NCI-H2107 treated with DMSO at 0.1 percent for 48 hours (cell line): ENCODE measurements at regions not wholly inside any gene's neighbourhood (a gene's known extent, or its start where the extent isn't known, plus 50 kb on each side); places are given as distances from the start of the nearest gene placed in this dataset.
"Not testable (repeated sequence)": the region's sequence is repeated elsewhere in the genome, so short reads cannot be mapped to it uniquely, and the experiment has no call there.

ENCODE experiments used
- DNase-seq: peaks from one replicate; lab custom pipeline; 2025; ENCODE audit not compliant: unreplicated experiment; lab: John Stamatoyannopoulos, UW

DNA sequence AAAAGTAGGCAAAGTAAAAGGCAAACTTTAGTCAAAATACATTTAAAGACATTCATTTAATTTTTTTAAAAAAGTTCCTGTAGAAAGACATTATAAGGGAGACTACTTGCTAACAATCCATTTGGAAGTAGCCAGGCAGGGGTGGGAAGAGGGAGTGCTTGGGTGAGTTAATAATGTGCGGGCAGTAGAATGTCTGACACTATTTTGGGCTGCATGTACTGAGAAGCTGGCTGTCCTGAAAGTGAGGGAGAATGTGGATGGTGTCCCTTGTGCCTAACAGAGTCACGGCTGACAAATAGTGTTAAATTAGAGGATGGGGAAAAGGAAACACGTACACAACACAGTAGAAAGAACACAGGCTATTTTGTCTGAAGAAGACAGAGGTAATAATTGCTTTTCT, 142.5 kb downstream of the LCA5 start:
- DNase-seq, result no peak

GRCh38 chr6:79392094-79392493, 145.1 kb downstream of the LCA5 start:
- no peak for DNase-seq

DNA sequence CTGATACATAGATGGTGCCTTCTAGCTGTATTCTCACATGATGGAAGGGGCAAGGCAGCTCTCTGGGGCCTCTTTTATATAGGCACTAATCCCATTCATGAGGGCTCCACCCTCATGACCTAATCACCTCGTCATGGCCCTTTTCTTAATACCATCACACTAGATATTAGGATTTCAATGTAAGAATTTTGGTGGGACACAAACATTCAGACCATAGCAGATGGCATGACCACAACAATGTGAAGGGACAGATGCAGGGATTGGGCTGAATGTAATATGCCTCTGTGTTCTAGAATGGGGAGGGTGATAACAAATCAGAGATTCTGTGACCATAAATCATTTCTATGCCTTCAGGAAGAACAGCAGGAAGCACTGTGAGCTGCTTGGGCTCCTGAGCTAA, 145.8 kb downstream of the LCA5 start:
- no peak for DNase-seq

- no peak for DNase-seq
These were observed 151.3 kb downstream of the LCA5 start for GRCh38 chr6:79385893-79386292.

DNA sequence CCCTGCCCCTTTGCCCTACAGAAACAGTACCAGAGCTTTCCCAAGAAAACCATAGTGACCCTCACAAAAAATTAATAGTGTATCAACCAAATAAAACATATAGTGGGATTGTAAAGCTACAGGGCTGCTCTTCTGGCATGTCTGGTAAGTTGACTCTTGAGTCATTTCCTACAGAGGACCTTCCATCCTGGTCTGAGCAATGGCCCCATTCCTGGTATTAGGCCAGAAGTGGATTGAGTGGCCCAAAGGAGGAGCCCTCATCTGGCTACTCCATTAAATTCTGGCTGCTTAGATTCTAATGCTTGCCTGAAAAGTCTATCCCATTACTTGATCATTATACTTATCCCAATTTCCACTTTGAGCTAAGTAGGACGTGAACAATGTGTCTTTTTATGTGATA, 150.9 kb upstream of the HMGN3 start:
- no peak for DNase-seq

DNA sequence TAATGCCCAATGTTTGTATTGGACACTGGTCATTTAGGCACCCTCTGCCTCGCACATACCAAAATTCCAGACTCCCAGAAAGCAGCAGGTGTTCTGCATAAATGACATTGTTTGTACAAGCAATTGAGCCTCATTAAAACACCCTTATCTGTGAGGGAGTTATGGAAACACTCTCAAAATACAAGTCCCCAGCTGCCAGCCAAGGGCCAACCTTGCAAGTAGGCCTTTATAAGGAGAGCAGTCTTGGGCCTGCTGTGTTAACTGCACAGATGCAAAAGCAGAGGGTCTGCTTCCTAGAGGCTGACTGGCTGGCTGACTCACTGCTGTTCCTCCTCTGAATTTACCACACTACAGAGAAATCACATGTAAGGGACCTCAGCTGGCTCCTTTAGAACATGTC, 150.4 kb upstream of the HMGN3 start:
- DNase-seq, result peak; percentile 67

DNA sequence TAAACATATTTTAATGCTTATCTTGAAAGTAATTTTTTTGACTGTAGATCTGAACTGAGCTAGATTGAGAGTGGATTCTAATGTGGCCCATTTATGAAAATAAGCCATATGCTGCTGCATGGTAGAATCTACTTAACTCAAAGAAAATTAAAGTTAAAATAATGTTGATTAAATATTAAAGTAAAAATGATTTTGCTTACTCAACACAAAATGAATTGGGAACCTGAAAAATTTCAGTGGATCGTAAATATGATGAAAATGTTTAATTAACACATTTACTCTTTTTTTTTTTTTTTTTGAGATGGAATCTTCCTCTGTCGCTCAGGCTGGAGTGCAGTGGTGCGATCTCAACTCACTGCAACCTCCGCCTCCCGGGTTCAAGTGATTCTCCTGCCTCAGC, 144.5 kb upstream of the HMGN3 start:
- no peak for DNase-seq

GRCh38 chr6:79377888-79378348, 143.4 kb upstream of the HMGN3 start:
- DNase-seq, result no peak

DNA sequence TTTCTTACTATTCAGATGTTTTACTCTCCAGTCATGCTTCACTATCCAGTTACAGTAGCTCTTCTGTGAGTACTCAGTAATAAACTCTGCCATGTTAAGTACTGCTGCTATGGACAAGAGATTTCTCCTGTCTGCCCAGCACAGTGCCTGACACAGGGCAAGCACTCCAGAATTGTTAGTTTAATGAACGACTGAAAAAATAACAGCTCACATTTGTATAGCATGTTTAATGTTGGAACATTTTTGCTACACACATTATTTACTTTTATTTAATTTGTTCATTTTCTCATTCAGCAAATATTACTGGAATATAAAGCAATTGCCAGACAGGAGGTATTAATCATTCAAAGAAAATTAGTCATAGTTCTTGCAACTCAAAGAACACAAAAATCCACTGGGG, 142.6 kb upstream of the HMGN3 start:
- no peak for DNase-seq

DNA sequence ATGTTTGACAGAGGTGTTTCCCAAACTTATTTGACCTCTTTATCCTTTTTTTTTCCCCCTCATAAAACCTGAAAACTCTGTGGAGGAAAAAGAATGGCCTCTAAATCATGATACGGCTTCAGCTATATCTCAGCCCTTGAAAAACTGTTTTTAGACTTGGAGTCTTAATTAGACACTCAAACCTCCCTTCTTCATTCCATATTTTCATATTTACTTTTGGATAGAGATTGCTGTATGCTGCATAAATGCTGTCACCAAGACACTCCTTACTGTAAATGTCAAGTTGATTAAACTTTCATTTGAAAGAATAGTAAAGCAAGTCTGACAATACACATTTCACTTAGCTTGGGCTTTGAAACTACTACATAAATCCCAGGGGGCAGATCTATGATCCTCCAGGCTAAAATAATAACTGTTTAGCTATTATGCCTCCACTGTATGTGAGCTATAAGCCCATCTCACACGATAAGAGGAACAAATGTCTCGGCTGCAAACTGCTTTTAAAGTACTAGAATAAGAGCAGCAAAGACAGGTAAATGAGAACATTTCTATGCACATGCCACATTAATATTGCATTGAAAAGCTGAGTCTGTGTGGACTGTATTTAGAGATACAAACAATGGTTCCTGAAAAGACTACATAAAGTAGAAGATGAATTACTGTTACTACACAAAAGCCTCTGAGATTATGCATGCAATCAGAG, 141.3 kb upstream of the HMGN3 start:
- peak; percentile 84 for DNase-seq

GRCh38 chr6:79374308-79374707, 139.8 kb upstream of the HMGN3 start:
- DNase-seq, result no peak

DNA sequence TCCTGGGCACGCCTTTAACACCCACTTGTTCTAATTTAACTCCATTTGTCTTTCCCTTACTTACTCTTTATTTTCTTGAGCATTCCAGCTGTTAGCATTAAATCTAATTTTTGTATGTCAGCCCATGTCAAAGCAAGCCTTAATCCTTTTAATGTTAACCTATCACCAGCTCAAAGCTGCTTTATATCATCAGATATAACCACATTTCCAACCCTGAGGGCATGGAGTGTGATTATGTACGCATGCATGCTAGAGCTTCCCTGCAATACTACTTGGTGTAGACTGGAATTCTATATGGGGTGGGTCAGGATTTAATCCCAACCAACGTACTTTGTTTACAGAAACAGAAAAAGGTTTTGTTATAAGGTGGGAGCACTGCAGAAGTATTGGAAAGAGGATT, 139.4 kb upstream of the HMGN3 start:
- no peak for DNase-seq

- DNase-seq, result no peak
These were observed 138.8 kb upstream of the HMGN3 start for GRCh38 chr6:79373246-79373645.

DNA sequence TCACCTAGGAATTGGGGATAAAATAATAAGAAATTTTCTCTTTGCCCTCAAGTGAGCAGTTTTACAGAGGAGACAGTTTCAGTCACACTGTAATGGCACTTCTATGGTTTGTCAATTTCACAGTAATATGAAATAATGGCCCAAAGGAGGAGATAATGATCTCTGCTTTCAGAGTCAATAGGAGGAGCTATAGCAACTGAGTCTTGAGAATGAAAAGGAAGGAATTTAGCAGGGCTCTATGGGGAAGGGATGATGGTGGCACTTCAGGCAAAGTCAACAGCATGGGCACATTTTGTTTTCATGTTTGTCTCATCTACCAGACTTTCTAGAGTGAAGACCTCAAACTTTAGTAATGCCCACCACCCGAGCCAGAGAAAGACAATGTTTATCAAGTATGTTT, 138.3 kb upstream of the HMGN3 start:
- no peak for DNase-seq

DNA sequence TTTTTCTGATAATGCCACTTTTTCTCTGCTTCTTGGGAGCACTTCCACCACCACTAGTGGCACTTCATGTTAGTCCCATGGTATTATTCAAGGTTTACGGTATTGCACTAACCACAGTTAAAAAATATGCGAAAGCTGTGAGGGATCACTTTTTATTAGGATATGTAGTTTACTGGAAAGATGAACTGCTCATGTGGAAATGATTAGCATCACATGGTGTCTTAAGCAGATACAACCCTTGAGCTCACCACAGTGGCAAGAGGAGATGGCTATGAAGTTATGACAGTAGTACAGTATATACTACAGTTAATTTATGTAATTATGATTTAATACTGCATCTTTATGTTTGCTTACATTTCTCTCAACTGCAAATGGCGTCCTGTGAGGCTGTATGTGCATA, 134.5 kb upstream of the HMGN3 start:
- DNase-seq, result no peak

GRCh38 chr6:79363441-79363840, 129.0 kb upstream of the HMGN3 start:
- not testable (repeated sequence) for DNase-seq

DNA sequence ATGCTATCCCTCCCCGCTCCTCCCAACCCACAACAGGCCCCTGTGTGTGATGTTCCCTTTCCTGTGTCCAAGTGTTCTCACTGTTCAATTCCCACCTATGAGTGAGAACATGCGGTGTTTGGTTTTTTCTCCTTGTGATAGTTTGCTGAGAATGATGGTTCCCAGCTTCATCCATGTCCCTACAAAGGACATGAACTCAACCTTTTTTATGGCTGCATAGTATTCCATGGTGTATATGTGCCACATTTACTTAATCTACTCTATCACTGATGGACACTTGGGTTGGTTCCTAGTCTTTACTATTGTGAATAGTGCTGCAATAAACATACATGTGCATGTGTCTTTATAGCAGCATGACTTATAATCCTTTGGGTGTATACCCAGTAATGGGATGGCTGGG, 126.6 kb upstream of the HMGN3 start:
- not testable (repeated sequence) for DNase-seq

GRCh38 chr6:79353226-79353625, 118.7 kb upstream of the HMGN3 start:
- no peak for DNase-seq

GRCh38 chr6:79338493-79338892, 104.0 kb upstream of the HMGN3 start:
- no peak for DNase-seq

DNA sequence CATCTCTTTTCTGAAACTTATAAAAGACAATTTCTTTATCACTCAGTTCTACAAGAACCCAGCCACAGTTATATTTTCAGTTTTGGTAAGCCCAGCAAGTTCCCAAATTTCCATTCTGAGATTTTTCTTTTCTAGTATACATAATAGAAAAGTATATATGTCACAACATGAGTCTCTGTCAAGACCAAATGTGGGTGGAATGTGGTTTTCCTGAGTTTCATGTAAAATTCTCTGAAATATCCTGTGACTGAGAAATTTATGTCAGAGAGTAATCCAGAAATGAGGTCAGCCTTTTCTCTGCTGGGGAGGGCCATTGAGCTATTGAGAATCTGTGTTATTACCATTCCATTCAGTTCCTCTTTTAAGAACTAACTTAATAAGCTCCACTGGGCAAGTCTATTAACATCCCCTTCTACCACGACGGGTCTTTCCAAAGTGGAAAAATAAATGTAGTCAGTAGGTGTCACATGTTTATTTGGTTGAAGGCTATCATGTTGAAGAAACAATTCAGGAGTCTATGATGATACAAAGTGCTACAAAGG, 100.7 kb upstream of the HMGN3 start:
- DNase-seq, result no peak

DNA sequence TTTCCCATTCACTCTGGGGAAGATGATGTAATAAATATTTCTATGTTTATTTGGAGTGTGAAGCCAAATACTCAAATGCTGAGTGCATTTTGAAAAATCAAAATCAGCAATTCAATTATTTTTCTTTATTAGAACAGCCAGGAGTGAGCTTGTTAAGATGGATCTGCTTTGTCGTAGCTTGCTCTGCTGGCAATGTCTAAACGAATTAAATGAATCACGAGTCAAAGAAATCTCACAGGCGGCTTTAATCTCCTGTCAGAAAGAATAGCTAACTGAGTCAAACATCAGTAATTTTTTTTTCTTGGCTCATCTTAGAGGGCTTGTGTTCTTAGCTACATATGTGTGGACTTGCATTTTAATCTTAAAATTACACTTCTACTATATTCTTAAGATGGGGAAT, 100.2 kb upstream of the HMGN3 start:
- DNase-seq, result no peak

GRCh38 chr6:79330704-79331103, 96.2 kb upstream of the HMGN3 start:
- no peak for DNase-seq

DNA sequence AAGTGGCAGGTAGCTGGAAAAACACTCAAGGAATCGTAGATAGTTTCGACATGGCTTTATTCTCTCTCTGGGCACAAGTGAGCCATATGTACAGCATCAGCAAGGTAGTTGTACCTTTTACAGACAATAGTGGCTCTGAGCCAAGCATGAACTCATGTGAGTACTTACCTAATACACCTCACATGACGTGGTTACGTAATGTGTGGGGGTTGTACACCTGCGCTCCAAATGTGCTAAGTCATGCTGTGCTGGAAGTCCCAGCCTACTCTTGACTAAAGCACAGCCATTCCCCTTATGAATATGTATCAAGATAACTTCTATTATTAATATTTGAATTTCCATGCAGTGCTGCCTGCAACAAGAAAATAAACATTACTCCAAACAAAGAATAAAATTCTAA, 78.8 kb upstream of the HMGN3 start:
- DNase-seq, result no peak
